GM19324 (cell line): ENCODE measurements at regions not wholly inside any gene's neighbourhood (a gene's known extent, or its start where the extent isn't known, plus 50 kb on each side); places are given as distances from the start of the nearest gene placed in this dataset.
"Not testable (repeated sequence)": the region's sequence is repeated elsewhere in the genome, so short reads cannot be mapped to it uniquely, and the experiment has no call there.

Experiments
- ATAC-seq: cut with Tn5 transposase; IDR thresholded peaks from one replicate; pipeline ENCODE4 v1.9.1; 2021; ENCODE audit warnings: mild to moderate bottlenecking, moderate library complexity; ENCODE audit not compliant: unreplicated experiment, low FRiP score

- no peak for ATAC-seq
These were observed 258.0 kb downstream of the XPNPEP1 start for GRCh38 chr10:109665321-109665720.

DNA sequence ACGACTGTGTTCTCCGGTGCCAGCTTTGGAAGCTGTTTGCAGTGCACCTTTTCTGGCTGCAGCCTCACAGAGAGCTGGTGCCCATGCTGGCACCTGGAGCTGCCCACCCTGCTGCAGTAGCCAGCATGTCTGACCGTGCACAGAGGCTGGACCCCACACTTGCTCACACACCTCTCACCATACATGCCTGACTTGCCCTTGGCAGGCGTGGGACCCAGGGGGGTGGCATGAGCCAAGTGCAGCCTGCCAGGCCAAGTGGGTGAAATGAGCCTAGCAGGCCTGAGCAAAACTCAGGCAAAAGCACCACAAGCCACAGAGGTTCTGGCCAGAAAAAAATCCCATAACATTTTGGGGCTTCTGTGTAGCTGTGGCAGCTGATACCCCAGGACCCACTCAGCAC, 258.8 kb downstream of the XPNPEP1 start:
- no peak for ATAC-seq

GRCh38 chr10:109663122-109663521, 260.2 kb downstream of the XPNPEP1 start:
- ATAC-seq = no peak

DNA sequence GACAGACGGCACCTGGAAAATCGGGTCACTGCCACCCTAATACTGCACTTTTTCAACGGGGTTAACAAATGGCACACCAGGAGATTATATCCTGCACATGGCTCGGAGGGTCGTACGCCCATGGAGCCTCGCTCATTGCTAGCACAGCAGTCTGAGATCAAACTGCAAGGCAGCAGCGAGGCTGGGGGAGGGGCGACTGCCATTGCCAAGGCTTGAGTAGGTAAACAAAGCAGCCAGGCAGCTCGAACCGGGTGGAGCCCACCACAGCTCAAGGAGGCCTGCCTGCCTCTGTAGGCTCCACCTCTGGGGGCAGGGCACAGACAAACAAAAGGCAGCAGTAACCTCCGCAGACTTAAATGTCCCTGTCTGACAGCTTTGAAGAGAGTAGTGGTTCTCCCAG, 270.7 kb downstream of the XPNPEP1 start:
- ATAC-seq = not testable (repeated sequence)

DNA sequence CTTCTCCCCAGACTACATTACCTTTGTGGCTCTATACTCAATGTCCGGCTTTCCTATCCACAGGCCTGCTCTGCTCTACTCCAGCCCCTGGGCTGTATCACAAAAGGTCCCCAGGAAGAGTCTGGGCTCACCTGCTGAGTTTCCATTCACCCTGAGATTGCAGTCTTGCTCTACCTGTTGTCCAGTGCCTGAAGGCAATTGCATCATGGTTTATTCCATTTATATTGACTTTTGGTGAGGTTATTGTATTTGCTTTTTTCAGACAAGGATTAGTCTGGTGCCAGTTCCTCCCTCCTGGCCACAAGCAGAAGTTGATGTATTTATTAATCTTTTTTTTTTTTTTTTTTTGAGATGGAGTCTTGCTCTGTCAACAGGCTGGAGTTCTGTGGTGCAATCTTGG, 273.1 kb downstream of the XPNPEP1 start:
- ATAC-seq = no peak

DNA sequence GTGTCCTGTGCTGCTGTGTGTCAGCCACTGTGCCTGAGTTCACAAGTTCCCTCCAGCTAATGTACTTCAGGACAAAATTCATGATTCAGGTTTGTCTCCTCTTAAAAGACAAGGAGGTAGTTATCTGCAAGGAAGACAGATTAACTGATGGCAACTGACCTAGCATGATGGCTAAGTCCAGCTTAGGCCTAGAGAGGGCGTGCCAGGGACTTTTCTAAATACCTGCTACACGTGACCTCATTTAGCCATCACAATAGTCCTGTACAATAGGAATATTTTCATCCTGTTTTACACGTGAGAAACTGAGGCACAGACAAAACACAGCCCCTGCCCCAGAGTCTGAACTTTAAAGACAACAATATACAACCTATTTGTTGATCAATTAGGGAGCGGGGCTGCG, 275.7 kb downstream of the XPNPEP1 start:
- no peak for ATAC-seq

- ATAC-seq = no peak
These were observed 289.5 kb downstream of the XPNPEP1 start for GRCh38 chr10:109633846-109634245.

DNA sequence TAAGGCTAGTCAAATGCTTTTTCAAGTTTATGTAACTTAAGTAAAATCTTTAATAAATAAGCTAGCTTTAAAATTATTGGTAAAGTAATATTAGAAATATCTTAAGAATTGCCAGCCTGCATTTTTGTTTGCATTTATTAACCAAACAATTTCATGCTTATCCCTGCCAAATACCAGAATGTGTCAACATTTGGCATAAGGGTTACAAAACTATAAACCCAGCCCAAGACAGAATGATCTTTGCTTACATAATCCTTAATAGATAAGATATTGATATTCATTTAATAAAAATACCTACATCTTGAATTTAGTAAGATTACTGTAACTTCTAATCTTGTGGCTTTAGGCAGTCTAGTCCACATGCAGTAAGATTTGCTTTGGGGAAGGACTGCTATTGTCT, 290.3 kb downstream of the XPNPEP1 start:
- not testable (repeated sequence) for ATAC-seq

GRCh38 chr10:109624939-109625338, 298.4 kb downstream of the XPNPEP1 start:
- no peak for ATAC-seq

GRCh38 chr10:109622566-109622965, 300.7 kb downstream of the XPNPEP1 start:
- ATAC-seq = no peak

- ATAC-seq = no peak
These were observed 302.9 kb downstream of the XPNPEP1 start for GRCh38 chr10:109620396-109620795.

- ATAC-seq = no peak
These were observed 303.4 kb downstream of the XPNPEP1 start for GRCh38 chr10:109619914-109620313.

GRCh38 chr10:109618748-109619147, 304.6 kb downstream of the XPNPEP1 start:
- no peak for ATAC-seq

- no peak for ATAC-seq
These were observed 305.0 kb downstream of the XPNPEP1 start for GRCh38 chr10:109618301-109618700.

- no peak for ATAC-seq
These were observed 306.8 kb downstream of the XPNPEP1 start for GRCh38 chr10:109616359-109616980.

DNA sequence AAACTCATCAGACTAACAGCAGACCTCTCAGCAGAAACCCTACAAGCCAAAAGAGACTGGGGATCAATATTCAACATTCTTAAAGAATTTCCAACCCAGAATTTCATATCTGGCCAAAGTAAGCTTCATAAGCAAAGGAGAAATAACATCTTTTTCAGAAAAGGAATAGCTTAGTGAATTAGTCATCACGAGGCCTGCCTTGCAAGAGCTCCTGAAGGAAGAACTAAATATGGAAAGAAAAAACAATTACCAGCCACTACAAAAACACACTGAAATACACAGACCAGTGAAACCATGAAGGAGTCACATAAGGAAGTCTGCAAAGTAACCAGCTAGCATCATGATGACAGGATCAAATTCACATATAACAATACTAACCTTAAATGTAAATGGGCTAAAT, 328.0 kb downstream of the XPNPEP1 start:
- not testable (repeated sequence) for ATAC-seq

DNA sequence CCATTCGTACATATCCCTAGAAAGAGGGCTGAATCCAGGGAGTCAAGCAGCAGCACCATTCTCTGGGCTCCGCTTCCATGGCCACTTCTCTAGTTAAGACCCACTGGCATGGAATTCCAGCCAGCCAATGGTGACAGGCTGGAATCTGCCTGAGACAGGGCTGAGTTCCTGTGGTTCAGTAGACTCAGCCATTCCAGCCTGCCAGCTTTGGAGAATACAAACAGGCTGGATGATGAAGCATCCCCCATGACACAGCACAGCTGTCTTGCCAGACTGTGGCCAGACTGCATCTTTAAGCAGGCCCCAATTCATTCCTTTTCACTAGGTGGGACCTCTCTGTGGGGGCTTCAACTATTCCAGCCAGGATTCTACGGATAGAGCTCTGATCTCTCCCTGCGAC, 329.6 kb downstream of the XPNPEP1 start:
- no peak for ATAC-seq

- ATAC-seq = no peak
These were observed 330.9 kb downstream of the XPNPEP1 start for GRCh38 chr10:109592391-109592790.

- no peak for ATAC-seq
These were observed 331.7 kb downstream of the XPNPEP1 start for GRCh38 chr10:109591601-109592000.

GRCh38 chr10:109588259-109588658, 335.1 kb downstream of the XPNPEP1 start:
- ATAC-seq = no peak

GRCh38 chr10:109587366-109587765, 335.9 kb downstream of the XPNPEP1 start:
- no peak for ATAC-seq

- no peak for ATAC-seq
These were observed 366.9 kb downstream of the XPNPEP1 start for GRCh38 chr10:109556399-109556798.

GRCh38 chr10:109542050-109542603, 381.2 kb downstream of the XPNPEP1 start:
- not testable (repeated sequence) for ATAC-seq
